Activated CD4-positive, alpha-beta memory T cell treated with anti-CD3 and anti-CD28 coated beads, Interleukin-2, amount 10 ng/mL, durations not matched to agents 7 days and 5 days (primary cell): ENCODE measurements at regions not wholly inside any gene's neighbourhood (a gene's known extent, or its start where the extent isn't known, plus 50 kb on each side); places are given as distances from the start of the nearest gene placed in this dataset.
"Not testable (repeated sequence)": the region's sequence is repeated elsewhere in the genome, so short reads cannot be mapped to it uniquely, and the experiment has no call there.

Experiments
- CTCF ChIA-PET: fragments of 350-600 bp; sonication (Branson Sonifier 250); formaldehyde crosslinking; loops from one replicate; lab custom pipeline; 2021; ENCODE audit warnings: antibody characterized with exemption, inconsistent platforms; lab: Charles Lee
- POLR2A ChIA-PET: fragments of 350-600 bp; sonication (Branson Sonifier 250); formaldehyde crosslinking; loops from one replicate; lab custom pipeline; 2021; ENCODE audit warnings: antibody characterized with exemption; lab: Charles Lee
- DNase-seq: peaks from one replicate; pipeline ENCODE4 v3.0.0-alpha.2; 2020
- H3K27ac Mint-ChIP-seq: one replicate; pipeline ENCODE4 v1.8.0; 2021; ENCODE audit warnings: mild to moderate bottlenecking, mixed read lengths
- H3K27me3 Mint-ChIP-seq: one replicate; pipeline ENCODE4 v1.8.0; 2021; ENCODE audit warnings: mixed read lengths
- H3K36me3 Mint-ChIP-seq: one replicate; pipeline ENCODE4 v1.8.0; 2021; ENCODE audit warnings: low read depth, mixed read lengths
- H3K4me1 Mint-ChIP-seq: one replicate; pipeline ENCODE4 v1.8.0; 2021; ENCODE audit warnings: mixed read lengths
- H3K4me3 Mint-ChIP-seq: one replicate; pipeline ENCODE4 v1.8.0; 2021; ENCODE audit warnings: mild to moderate bottlenecking, mixed read lengths
- H3K9me3 Mint-ChIP-seq: one replicate; pipeline ENCODE4 v1.8.0; 2021; ENCODE audit warnings: mixed read lengths

DNA sequence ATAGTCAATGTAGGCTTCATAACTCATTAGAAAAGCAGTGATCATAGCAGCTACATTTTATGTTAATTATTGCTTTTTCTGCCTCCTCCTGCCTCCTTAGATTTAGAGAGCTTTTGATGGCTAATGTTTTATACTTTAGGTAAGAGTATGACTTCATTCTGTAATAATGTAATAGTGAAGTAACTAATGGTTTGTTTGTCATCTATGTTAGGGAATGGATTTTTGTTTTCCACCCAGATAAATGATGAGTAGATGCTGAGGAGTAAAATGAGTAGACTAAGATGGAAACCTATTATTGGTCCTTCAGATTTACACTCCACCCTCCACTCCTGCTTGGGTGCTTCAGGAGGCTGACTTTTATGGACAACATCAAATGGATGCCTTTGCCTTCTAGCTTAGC, 170.6 kb downstream of the CTH start:
- POLR2A ChIA-PET = no interaction called here
- Mint-ChIP-seq H3K4me1 (no peaks in the 10 kb centered on the region), H3K36me3 (no peaks in the 10 kb centered on the region), H3K27ac (no peak overlapping the region), H3K27me3 (no peaks in the 10 kb centered on the region), H3K9me3 (no peaks in the 10 kb centered on the region), H3K4me3 (no peak overlapping the region)
- CTCF ChIA-PET = no interaction called here
- no peak for DNase-seq

DNA sequence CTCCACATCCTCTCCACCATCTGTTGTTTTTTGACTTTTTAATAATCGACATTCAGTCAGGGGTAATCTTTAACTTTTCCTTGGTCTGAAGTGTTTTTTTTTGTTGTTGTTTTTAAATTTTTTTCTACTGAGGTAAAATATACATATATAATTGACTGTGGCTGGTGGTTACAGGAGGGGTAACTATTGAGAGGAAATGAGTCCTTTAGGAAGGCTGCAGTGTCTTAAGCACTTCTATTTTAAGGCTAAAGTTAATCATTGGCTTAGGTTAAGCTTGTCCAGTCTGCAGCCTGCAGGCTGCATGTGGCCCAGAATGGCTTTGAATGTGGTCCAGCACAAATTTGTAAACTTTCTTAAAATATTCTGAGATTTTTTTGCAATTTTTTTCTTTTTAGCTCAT, 172.5 kb downstream of the CTH start:
- ChIA-PET POLR2A (no interaction called here), CTCF (interaction anchor here (0.7 kb wide), 1 partner anchor 491 kb away, joined by 3 read pairs; no protein-coding TSS in a partner anchor)
- H3K9me3 Mint-ChIP-seq = no peaks in the 10 kb centered on the region
- H3K27me3 Mint-ChIP-seq = no peaks in the 10 kb centered on the region
- no peak overlapping the region for H3K4me3 Mint-ChIP-seq
- H3K4me1 Mint-ChIP-seq = no peaks in the 10 kb centered on the region
- no peaks in the 10 kb centered on the region for H3K36me3 Mint-ChIP-seq
- H3K27ac Mint-ChIP-seq = no peak overlapping the region
- DNase-seq = no peak

DNA sequence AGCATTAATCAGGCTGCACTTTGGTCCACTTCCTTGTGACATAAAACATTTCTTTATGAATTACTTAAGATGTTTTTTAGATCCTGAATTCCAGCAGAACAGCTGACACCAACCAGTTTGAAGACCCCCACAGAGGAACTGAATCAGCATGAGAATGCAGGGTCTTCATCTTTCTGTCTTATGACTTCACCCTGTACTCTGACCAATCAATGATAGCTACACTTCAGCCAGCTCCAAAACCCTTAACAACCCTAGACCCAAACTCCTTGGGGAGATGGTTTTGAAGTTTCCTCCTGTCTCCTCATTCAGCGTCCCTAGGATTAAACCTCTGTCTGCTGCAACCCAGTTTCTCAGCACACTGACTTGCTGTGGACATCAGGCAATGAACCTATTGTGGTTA, 175.0 kb downstream of the CTH start:
- Mint-ChIP-seq H3K27me3 (no peaks in the 10 kb centered on the region), H3K9me3 (no peaks in the 10 kb centered on the region), H3K4me1 (no peaks in the 10 kb centered on the region), H3K36me3 (no peaks in the 10 kb centered on the region), H3K27ac (no peak overlapping the region), H3K4me3 (no peak overlapping the region)
- POLR2A ChIA-PET = no interaction called here
- CTCF ChIA-PET = no interaction called here
- DNase-seq = no peak

DNA sequence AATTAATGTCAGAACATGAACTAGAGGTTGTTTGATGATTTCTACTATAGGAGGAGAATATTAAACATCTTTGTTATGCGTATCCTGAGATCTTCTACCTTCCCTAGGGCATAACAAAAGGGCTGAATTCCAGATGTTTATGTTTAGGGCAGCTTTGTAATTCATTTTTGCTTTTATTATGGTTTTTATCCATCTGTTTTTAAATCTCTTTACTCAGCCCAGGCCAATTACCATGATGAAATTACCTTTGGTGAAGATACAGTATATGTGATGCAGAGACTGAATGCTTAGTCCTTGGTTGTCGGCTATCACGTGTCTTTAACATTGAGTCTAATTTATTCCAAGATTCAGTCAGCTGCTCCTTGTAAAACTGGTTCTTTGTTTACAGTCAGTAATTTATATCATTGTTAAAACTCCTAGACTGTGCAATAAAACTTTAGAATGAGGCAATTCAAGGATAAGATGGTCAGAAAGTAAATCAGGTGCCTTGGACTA, 176.9 kb downstream of the CTH start:
- Mint-ChIP-seq H3K4me1 (no peaks in the 10 kb centered on the region), H3K27ac (no peak overlapping the region), H3K4me3 (no peak overlapping the region), H3K27me3 (no peaks in the 10 kb centered on the region), H3K9me3 (no peaks in the 10 kb centered on the region), H3K36me3 (no peaks in the 10 kb centered on the region)
- no peak for DNase-seq
- ChIA-PET POLR2A (no interaction called here), CTCF (no interaction called here)

DNA sequence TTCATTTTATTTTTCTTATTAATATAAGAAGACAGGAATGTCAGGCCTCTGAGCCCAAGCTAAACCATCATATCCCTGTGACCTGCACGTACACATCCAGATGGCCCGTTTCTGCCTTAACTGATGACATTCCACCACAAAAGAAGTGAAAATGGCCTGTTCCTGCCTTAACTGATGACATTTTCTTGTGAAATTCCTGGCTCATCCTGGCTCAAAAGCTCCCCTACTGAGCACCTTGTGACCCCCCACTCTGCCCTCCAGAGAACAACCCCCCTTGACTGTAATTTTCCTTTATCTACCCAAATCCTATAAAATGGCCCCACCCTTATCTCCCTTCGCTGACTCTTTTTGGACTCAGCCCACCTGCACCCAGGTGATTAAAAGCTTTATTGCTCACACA, 182.5 kb downstream of the CTH start:
- H3K4me3 Mint-ChIP-seq, DNase-seq, H3K9me3 Mint-ChIP-seq, CTCF ChIA-PET, H3K27me3 Mint-ChIP-seq, POLR2A ChIA-PET, H3K27ac Mint-ChIP-seq, H3K4me1 Mint-ChIP-seq, H3K36me3 Mint-ChIP-seq: not testable (repeated sequence)

DNA sequence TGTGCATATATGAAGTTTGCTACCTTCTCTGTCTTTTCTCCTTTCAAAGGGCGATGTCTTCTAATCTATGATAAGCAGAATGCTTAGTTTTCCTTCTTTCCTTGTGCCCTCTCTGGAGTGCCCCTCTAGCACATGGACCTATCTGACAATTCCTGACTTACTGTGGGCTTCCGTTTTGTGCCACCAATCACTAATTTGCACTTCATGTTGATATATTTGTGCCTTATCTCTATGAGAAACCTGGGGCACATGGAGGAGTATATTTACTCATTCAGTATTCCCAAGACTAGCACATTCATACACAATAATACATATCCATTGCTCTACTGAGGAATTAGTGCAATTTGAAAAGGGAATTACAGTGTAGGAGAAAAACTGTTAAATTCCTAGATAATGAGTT, 197.7 kb downstream of the CTH start:
- Mint-ChIP-seq H3K36me3 (no peaks in the 10 kb centered on the region), H3K9me3 (no peaks in the 10 kb centered on the region), H3K4me3 (no peak overlapping the region), H3K4me1 (no peaks in the 10 kb centered on the region), H3K27ac (no peak overlapping the region), H3K27me3 (no peaks in the 10 kb centered on the region)
- CTCF ChIA-PET = no interaction called here
- no peak for DNase-seq
- POLR2A ChIA-PET = no interaction called here

DNA sequence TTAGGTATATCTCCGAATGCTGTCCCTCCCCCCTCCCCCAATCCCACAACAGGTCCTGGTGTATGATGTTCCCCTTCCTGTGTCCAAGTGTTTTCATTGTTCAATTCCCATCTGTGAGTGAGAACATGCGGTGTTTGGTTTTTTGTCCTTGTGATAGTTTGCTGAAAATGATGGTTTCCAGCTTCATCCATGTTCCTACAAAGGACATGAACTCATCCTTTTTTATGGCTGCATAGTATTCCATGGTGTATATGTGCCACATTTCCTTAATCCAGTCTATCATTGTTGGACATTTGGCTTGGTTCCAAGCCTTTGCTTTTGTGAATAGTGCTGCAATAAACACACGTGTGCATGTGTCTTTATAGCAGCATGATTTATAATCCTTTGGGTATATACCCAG, 199.1 kb downstream of the CTH start:
- DNase-seq, H3K4me1 Mint-ChIP-seq, H3K36me3 Mint-ChIP-seq, H3K4me3 Mint-ChIP-seq, CTCF ChIA-PET, H3K27me3 Mint-ChIP-seq, POLR2A ChIA-PET, H3K27ac Mint-ChIP-seq, H3K9me3 Mint-ChIP-seq: not testable (repeated sequence)

DNA sequence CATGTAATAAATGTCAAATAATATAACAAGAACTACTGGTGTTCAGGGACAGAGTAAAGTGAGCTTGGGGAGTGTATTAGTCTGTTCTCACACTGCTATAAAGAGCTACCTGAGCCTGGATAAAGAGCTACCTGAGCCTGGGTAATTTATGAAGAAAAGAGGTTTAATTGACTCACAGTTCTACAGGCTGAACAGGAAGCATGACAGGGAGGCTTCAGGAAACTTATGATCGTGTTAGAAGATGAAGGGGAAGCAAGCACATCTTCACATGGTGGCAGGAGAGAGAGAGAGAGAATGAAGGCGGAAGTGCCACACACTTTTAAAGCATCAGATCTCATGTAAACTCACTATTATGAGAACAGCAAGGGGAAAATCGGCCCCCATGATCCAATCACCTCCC, 205.9 kb downstream of the CTH start:
- CTCF ChIA-PET = no interaction called here
- Mint-ChIP-seq H3K9me3 (peaks cover 5% of the 10 kb centered on the region), H3K27ac (no peak overlapping the region), H3K4me3 (no peak overlapping the region), H3K4me1 (no peaks in the 10 kb centered on the region), H3K27me3 (no peaks in the 10 kb centered on the region), H3K36me3 (no peaks in the 10 kb centered on the region)
- DNase-seq = no peak
- POLR2A ChIA-PET = no interaction called here

DNA sequence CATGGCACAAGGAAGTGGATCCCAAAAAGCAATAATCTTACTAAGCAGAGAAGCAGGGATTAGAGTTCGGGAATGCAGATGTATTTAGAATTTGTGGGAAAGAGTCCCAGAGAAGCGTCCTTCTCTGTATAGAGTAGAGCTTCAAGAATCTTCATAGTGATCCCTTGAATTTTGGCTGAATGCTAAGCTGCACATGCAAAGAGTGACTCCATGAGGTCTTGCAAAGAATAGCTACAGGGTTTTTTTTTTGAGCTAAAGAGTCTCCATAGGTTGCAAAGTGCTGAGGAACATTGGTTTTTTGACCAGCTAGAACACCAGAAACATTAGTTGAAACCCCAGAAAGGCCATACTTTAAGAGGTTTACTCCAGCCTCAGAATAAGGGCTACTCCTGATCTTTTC, 206.7 kb downstream of the CTH start:
- no peak overlapping the region for H3K4me3 Mint-ChIP-seq
- H3K9me3 Mint-ChIP-seq = peaks cover 5% of the 10 kb centered on the region
- no peaks in the 10 kb centered on the region for H3K4me1 Mint-ChIP-seq
- ChIA-PET CTCF (interaction anchor here (0.7 kb wide), 1 partner anchor 146 kb away, joined by 4 read pairs; no protein-coding TSS in a partner anchor), POLR2A (no interaction called here)
- H3K27ac Mint-ChIP-seq = no peak overlapping the region
- no peak for DNase-seq
- H3K36me3 Mint-ChIP-seq = no peaks in the 10 kb centered on the region
- H3K27me3 Mint-ChIP-seq = no peaks in the 10 kb centered on the region

DNA sequence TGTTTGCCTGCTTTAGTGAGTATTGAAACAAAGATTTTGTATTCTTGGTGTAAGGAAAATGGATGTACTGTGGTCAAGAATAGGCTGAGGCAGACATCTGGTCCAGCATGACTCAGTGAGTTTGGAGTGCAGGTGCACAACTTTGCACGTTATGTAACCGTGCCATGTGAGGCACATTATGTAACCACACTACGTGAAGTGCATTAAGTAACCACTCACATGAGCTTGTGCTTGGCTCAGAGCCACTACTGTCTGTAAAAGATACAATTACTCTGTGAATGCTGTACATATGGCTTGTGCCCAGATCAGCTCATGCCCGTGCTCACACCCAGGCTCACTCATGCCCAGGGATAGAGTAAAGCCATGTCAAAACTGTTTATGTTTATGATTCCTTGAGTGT, 216.8 kb downstream of the CTH start:
- Mint-ChIP-seq H3K27me3 (no peaks in the 10 kb centered on the region), H3K27ac (no peak overlapping the region), H3K9me3 (no peaks in the 10 kb centered on the region), H3K4me3 (no peak overlapping the region), H3K4me1 (no peaks in the 10 kb centered on the region), H3K36me3 (no peaks in the 10 kb centered on the region)
- POLR2A ChIA-PET = no interaction called here
- CTCF ChIA-PET = no interaction called here
- no peak for DNase-seq

DNA sequence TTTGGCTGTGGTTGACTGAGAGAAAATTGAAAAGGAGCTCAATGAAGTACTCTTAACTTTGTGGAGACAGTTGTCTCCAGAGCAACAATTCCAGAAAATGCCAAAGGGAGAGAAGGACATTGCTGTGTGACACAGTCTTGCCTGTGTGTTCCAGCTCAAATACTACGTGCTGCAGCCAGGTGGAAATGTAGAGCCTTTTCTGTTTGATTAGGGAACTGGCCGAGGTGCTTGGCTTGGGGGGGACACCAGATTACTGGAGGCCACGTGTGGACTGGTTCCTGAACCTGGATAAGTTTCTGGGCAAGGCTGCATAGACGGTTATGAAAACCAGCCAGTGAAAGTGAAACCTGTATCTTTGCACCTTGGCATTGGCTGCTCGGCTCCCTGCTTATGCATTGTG, 217.9 kb downstream of the CTH start:
- Mint-ChIP-seq H3K27me3 (no peaks in the 10 kb centered on the region), H3K36me3 (no peaks in the 10 kb centered on the region), H3K4me1 (no peaks in the 10 kb centered on the region), H3K4me3 (no peak overlapping the region), H3K27ac (no peak overlapping the region), H3K9me3 (no peaks in the 10 kb centered on the region)
- ChIA-PET CTCF (no interaction called here), POLR2A (no interaction called here)
- no peak for DNase-seq

DNA sequence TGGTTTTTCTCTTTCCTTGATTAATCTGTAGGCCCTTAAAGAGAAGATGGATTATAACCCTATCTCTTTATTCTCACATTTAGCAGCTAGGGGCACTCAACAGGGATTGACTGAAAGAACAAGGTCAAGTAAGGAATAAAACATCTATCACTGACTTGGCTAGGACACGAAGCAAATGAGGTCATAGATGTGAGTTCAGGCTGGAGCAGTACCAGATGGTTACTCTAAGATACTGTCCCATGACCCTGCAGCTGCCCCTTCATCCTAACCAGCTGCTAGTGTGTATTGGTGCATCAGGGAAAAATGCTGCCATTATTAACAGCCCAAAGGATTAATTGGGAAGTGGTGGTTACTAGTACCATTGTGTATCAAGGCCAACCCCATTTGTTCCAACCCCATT, 221.9 kb downstream of the CTH start:
- POLR2A ChIA-PET = no interaction called here
- no peak for DNase-seq
- Mint-ChIP-seq H3K9me3 (no peaks in the 10 kb centered on the region), H3K4me1 (no peaks in the 10 kb centered on the region), H3K36me3 (no peaks in the 10 kb centered on the region), H3K27ac (no peak overlapping the region), H3K4me3 (no peak overlapping the region), H3K27me3 (no peaks in the 10 kb centered on the region)
- CTCF ChIA-PET = no interaction called here

DNA sequence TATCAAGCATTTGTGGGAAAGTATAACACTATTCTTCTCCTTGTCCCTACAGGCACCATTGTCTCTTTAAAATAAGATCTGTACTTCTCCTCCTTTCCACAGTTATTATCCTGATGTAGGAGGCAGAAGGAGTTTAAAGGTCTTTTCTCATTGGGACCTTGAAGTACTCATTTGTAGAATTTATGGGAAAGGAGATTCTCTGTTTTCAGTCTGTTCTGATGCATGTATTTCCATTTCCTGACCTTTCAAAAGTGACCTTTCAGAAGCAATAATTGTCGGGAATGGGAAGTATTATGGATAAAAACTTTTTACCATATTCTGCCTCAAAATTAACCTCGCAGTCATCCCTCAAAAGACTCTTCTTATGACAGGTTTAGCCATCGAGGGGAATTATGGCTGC, 224.8 kb downstream of the CTH start:
- POLR2A ChIA-PET = no interaction called here
- Mint-ChIP-seq H3K27me3 (no peaks in the 10 kb centered on the region), H3K27ac (no peak overlapping the region), H3K36me3 (no peaks in the 10 kb centered on the region), H3K4me1 (no peaks in the 10 kb centered on the region), H3K9me3 (no peaks in the 10 kb centered on the region), H3K4me3 (no peak overlapping the region)
- DNase-seq = no peak
- CTCF ChIA-PET = no interaction called here

DNA sequence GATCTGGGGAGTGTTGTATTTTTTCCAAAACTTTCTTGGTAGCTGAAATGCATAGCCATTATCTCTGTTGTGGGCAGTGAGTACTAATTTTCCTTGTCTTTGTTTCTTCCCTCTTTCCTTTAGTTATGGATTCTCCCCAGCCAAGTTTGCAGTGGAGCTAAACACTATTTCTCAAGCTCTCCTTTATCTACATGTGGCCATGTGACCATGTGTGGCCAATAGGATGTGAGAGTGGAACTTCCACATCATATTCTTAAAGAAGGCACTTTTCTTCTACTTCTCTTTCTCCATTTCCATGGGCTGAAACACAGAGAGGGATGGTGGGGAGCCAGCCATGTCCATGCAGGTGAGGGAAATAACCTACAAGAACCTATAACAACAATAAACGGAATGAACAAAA, 230.8 kb downstream of the CTH start:
- Mint-ChIP-seq H3K27ac (no peak overlapping the region), H3K4me1 (no peaks in the 10 kb centered on the region), H3K9me3 (no peaks in the 10 kb centered on the region), H3K27me3 (no peaks in the 10 kb centered on the region), H3K4me3 (no peak overlapping the region), H3K36me3 (no peaks in the 10 kb centered on the region)
- POLR2A ChIA-PET = no interaction called here
- CTCF ChIA-PET = no interaction called here
- no peak for DNase-seq

DNA sequence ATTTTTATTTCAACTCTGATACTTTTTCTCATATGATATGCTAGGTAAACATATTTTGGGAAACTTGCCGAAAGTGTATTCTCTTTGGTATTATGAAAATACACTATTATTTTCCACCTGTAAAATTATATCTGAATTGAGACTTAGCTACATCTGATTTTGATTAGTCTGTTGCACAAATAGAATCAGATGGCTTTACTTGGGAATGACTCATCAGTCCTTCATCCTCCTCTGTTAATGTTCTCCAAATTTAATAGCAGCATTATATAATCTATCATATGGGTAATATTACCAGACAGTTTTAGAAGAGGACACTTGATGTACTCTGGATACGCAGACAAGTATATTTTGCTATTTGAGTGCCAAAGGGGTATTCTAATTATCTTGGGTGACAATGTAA, 245.3 kb downstream of the CTH start:
- CTCF ChIA-PET = no interaction called here

More for the DNA sequence above, 245.3 kb downstream of the CTH start:
- no peaks in the 10 kb centered on the region for H3K36me3 Mint-ChIP-seq
- POLR2A ChIA-PET = no interaction called here
- no peak for DNase-seq
- H3K4me1 Mint-ChIP-seq = no peaks in the 10 kb centered on the region
- no peaks in the 10 kb centered on the region for H3K27me3 Mint-ChIP-seq
- H3K27ac Mint-ChIP-seq = no peak overlapping the region
- no peaks in the 10 kb centered on the region for H3K9me3 Mint-ChIP-seq
- H3K4me3 Mint-ChIP-seq = no peak overlapping the region
